NCI-H128 (cell line): ENCODE measurements at regions not wholly inside any gene's neighbourhood (a gene's known extent, or its start where the extent isn't known, plus 50 kb on each side); places are given as distances from the start of the nearest gene placed in this dataset.
"Not testable (repeated sequence)": the region's sequence is repeated elsewhere in the genome, so short reads cannot be mapped to it uniquely, and the experiment has no call there.

ENCODE experiments used
- DNase-seq: peaks from one replicate; lab custom pipeline; 2025; ENCODE audit not compliant: unreplicated experiment; lab: John Stamatoyannopoulos, UW

- DNase-seq, result no peak
Measured at GRCh38 chr4:38330321-38330720, 333.7 kb upstream of the KLF3 start.

- no peak for DNase-seq
Measured at GRCh38 chr4:38330936-38331335, 333.1 kb upstream of the KLF3 start.

DNA sequence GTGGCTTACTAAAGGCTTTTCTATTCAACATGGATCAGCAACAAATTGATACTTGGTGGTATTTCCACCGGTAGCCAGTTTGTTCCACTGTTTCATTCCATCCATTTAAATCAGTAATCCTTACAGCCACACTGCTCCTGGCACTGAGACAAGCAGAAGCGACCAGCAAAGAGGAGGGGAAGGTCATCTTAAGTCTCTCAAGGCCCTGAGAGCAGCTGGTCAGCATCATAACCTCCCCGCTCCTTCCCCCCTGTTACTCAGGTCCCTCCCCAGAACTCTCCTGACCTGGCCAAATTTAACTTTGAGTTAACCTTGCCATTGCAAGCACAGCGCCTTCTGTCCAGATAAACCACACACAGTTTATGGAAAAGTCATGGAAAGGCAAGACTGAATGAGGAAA lies 331.3 kb upstream of the KLF3 start:
- no peak for DNase-seq

GRCh38 chr4:38333219-38333618 lies 330.8 kb upstream of the KLF3 start:
- DNase-seq, result no peak

GRCh38 chr4:38334791-38335190 lies 329.2 kb upstream of the KLF3 start:
- DNase-seq, result no peak

GRCh38 chr4:38338939-38339338 lies 325.1 kb upstream of the KLF3 start:
- not testable (repeated sequence) for DNase-seq

DNA sequence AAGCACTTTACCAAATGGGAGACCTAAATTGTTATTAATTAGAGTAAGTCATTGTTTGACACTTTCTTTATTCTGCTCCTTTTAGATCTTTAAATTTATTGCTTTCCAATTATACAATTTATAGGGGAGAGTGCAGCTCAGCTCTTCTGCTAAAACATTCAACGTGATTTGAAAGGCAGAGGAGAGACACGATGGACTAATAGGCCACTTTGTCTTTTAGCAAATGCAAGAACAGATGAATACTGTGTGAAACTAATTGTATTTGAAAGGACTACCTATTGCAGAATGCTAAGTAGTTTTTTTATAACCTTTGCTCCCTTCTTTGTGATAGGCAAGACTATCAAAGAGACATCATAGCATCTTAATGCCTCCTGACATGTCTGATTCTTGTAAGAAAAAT lies 320.4 kb upstream of the KLF3 start:
- no peak for DNase-seq

DNA sequence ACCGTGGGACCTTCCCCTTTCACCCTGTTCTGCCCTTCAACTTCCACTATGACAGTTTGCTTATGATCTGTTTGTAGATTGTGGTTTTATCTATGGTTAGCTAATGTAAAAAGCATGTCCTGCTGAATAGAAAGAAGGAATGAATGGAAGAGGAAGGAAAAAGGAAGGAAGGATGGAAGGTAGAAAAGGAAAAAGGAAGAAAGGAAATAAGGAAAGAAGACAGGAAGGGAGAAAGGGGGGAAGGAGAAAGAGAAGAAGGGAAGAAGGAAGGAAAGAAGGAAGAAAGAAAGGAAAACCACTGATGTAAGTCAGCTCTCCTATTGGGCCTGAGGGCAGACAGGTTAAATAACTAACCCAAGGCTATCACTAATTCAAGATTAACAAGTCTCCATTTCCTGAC lies 319.1 kb upstream of the KLF3 start:
- no peak for DNase-seq

- no peak for DNase-seq
Measured at GRCh38 chr4:38347251-38347650, 316.7 kb upstream of the KLF3 start.

DNA sequence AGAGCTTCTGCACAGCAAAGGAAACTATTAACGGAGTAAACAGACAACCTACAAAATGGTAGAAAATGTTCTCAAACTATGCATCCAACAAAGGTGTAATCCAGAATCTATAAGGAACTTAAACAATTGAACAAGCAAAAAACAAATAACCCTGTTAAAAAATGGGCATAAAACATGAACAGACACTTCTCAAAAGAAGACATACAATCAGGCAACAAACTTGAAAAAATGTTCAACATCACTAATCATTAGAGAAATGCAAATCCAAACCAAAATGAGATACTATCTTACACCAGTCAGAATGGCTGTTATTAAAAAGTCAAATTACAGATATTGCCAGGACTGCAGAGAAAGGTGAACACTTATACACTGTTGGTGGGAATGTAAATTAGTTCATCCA lies 309.6 kb upstream of the KLF3 start:
- DNase-seq, result no peak

- no peak for DNase-seq
Measured at GRCh38 chr4:38354872-38355271, 309.1 kb upstream of the KLF3 start.

DNA sequence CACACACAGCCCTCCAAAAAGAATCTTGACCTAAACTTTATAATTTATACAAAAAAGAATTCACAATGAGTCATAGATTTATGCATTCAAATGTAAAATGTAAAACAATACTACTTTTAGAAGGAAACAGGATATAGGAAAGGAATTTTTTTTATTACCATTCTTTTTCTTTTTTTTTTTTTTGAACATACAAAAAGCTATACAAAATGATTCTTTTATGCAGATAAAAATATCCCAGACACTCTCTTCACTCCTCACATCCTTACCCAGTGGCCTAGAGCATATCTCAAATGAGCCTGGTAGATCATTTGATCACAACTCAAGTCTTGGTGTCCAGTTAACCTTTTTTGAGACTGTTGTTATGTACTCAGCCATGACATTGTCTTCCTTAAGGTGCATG lies 307.3 kb upstream of the KLF3 start:
- no peak for DNase-seq

DNA sequence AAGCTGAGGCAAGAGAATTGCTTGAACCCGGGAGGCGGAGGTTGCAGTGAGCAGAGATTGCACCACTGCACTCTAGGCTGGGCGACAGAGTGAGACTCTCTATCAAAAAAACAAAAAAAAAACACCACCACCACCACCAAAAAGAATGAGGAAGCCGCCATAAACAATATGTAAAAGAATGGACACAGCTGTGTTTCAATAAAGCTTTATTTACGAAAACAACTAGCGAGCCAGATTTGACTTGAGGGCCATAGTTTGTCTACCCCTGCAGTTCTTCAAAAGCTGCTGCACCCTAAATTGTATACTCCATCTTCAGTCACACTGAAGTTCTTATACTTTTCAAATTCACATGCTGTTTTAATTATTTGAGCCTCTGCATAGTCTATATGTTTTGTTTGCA lies 306.5 kb upstream of the KLF3 start:
- DNase-seq, result no peak

DNA sequence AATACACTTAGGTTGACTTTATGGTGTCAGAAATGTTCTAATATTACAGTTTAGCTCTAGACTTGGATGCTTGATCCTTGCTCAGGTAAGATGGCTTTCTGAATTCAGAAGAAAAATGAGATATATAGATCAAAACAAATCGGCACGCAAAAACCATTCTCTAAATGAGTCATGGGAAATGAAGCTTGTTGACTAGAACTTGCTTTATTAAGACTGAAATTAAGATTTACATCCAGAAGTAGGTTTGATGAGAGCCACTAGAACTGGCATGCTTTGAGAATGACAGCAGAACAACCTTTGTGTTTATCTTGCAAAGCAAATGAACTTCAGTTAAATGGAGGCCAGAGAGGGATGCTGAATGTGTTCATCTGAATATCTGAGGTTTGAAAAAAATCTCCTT lies 304.9 kb upstream of the KLF3 start:
- DNase-seq, result no peak

DNA sequence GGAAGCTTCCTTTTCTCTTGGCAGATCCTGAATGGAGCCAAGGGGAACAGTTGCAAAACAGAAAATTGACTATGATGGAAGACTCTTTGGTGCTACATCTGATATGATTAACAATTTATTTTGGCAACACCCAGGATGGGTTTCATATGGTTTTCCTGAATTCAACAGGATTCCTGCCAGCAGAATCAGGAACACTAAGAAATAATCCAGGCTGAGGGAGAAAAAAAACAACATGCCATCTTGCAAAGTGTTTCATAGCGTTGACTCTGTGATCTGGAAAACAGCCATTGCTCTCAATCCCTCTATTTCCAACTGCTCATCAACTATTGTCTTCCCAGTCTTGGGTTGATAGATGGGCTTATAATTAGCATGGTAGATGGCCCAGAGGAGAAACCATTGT lies 303.8 kb upstream of the KLF3 start:
- DNase-seq, result no peak

- no peak for DNase-seq
Measured at GRCh38 chr4:38364383-38364963, 299.5 kb upstream of the KLF3 start.

DNA sequence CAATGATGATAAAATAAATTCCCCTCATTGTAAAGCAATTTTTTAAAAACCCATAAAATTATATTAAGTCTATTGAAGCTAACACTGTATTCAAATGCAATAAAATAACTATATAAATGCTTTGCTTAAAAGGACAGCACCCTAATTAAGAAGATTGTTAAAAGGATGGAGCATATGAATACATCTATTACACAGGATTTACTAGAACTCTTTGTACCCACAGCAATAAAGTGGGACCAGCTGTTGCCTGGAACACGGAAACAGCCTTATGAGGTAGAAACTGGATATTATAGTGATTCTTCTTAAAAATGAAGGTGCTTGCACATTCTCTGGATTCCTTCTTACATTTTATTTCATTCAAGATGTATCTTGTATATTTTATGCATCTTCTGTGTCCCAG lies 298.7 kb upstream of the KLF3 start:
- no peak for DNase-seq

GRCh38 chr4:38365748-38366310 lies 298.2 kb upstream of the KLF3 start:
- no peak for DNase-seq

DNA sequence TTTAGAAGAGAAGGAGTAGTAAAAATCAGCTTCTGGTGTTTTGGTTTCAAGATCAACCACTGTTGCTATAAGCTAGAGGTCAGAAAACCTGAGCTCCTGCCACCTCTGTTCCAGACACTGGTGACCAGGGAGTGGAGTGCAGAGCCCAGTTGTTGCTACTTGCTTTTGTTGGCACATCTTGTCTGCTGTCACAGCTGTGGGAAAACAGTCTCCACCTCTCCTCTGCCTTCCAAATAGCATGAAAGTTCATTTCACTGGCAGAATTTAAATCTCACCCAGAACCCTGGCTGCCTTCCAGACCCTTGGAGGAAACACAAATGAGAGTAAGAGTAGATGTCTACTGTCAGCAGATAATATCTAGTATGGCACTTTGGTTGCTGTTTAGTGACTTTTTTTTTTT lies 297.5 kb upstream of the KLF3 start:
- DNase-seq, result no peak

DNA sequence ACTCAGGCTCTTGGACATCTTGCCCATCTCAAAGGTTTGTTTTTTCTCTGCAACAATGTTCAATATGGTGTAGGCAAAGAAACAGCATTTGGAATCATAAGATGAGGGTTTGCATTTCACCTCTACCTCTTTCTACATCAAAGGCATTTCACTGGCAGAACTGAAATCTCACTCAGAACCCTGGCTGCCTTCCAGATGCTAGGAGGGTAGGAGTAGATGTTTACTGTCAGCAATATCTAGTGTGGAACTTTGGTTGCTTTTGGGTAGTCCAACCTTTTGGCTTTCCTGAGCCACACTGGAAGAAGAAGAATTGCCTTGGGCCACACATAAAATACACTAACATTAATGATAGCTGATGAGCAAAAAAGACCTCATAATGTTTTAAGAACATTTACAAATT lies 297.0 kb upstream of the KLF3 start:
- no peak for DNase-seq

GRCh38 chr4:38367642-38368174 lies 296.3 kb upstream of the KLF3 start:
- no peak for DNase-seq

DNA sequence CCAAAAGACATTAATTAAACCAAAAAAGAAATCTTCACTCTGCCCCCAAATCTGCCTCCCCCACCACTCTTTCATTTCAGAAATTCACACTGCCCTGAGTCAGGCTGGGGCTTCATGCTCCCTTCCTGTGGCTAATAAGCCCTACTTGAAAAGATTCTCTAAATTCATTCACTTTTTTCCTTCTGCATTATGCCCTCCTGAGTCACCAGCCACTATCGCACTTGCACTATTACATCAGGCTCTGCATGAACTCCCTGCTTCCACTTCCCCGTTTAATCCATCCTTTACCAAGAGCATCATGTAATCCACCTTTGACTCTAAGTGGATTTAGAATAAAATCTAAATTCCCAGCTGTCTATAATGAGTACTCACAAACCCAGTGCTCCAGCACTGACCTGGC lies 295.4 kb upstream of the KLF3 start:
- no peak for DNase-seq

DNA sequence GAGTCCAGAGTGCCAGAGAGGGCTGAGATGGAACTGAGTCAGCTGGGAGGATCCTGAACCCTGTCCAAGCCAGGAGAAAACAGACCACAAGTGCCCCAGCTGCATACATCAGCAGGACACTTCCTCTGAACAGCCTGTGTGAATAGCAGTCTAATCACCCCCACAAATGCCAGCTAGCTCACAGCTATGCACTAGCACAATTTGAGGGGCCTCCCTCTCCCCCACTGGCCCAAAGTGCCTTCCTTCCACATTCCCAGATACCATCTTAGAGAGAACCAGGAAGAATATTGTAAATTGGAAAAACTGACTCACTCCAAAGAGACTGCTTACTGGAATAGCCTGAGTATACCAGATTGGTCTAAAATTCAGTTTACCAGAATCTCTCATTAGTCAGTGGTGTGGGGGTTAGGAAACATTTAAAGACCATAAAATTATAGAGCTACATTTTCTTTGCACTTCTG lies 292.6 kb upstream of the KLF3 start:
- DNase-seq, result no peak
